Ecto neural progenitor cell (in vitro differentiated cells): ENCODE measurements at regions not wholly inside any gene's neighbourhood (a gene's known extent, or its start where the extent isn't known, plus 50 kb on each side); places are given as distances from the start of the nearest gene placed in this dataset.

Experiments used
- DNase-seq: peaks from one replicate; pipeline ENCODE4 v3.0.0-alpha.2; 2018; ENCODE audit warnings: low spot score

GRCh38 chr3:72233571-72233970, 448.6 kb upstream of the PROK2 start:
- no peak for DNase-seq

- no peak for DNase-seq
These were observed 447.8 kb upstream of the PROK2 start for GRCh38 chr3:72232777-72233176.

GRCh38 chr3:72232331-72232730, 447.4 kb upstream of the PROK2 start:
- no peak for DNase-seq

- no peak for DNase-seq
These were observed 446.7 kb upstream of the PROK2 start for GRCh38 chr3:72231439-72232196.

- no peak for DNase-seq
These were observed 445.9 kb upstream of the PROK2 start for GRCh38 chr3:72230774-72231379.

GRCh38 chr3:72229952-72230351, 445.0 kb upstream of the PROK2 start:
- DNase-seq: no peak

- DNase-seq: no peak
These were observed 442.6 kb upstream of the PROK2 start for GRCh38 chr3:72227486-72228070.

- DNase-seq: no peak
These were observed 440.0 kb upstream of the PROK2 start for GRCh38 chr3:72224804-72225509.

GRCh38 chr3:72223628-72224027, 438.7 kb upstream of the PROK2 start:
- DNase-seq: no peak

- no peak for DNase-seq
These were observed 438.2 kb upstream of the PROK2 start for GRCh38 chr3:72223116-72223515.

GRCh38 chr3:72222410-72222809, 437.5 kb upstream of the PROK2 start:
- DNase-seq: no peak

- DNase-seq: no peak
These were observed 436.0 kb upstream of the PROK2 start for GRCh38 chr3:72220946-72221345.

GRCh38 chr3:72219752-72220151, 434.8 kb upstream of the PROK2 start:
- DNase-seq: no peak

GRCh38 chr3:72217570-72217969, 432.6 kb upstream of the PROK2 start:
- DNase-seq: no peak

- DNase-seq: no peak
These were observed 429.4 kb upstream of the PROK2 start for GRCh38 chr3:72214066-72214951.

- DNase-seq: no peak
These were observed 428.5 kb upstream of the PROK2 start for GRCh38 chr3:72213296-72214065.

GRCh38 chr3:72212396-72212795, 427.4 kb upstream of the PROK2 start:
- no peak for DNase-seq

GRCh38 chr3:72210261-72210660, 425.3 kb upstream of the PROK2 start:
- DNase-seq: no peak

- no peak for DNase-seq
These were observed 420.4 kb upstream of the PROK2 start for GRCh38 chr3:72205297-72205826.

GRCh38 chr3:72204452-72204851, 419.5 kb upstream of the PROK2 start:
- DNase-seq: no peak
